ENCODE measurements at regions not wholly inside any gene's neighbourhood (a gene's known extent, or its start where the extent isn't known, plus 50 kb on each side); places are given as distances from the start of the nearest gene placed in this dataset.

DNA sequence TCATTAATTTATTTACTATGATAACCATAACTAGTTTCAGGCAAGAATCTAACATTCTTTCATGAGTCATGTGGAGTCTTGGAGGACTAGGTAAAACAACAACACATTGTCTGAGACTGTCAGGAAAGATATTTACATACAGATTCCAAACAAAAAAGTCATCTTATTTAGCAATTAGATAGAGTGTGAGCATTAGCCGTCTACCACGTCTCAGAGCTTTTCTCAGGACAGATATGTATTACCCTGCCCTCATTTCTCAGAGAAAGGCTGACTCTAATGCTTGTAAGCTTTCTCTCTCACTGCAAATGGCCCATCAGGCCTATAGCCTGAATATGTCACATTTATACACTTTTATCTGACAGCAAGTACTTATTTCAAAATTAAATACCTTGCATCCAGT is 312.1 kb upstream of the PCDH20 start:
- WGBS (ENCODE audit: insufficient coverage, low lambda C conversion rate), result 50% methylated on average over 2 of the region's 2 CpGs
- H3K9me3 ChIP-seq (ENCODE audit: control insufficient read depth, low read depth, low read length), result no peaks in the 10 kb centered on the region
- H3K36me3 ChIP-seq (ENCODE audit: control insufficient read depth, insufficient read depth, low read length), result no peaks in the 10 kb centered on the region
- H3K27me3 ChIP-seq (ENCODE audit: control insufficient read depth, insufficient read depth, low read length), result no peaks in the 10 kb centered on the region
- no peak overlapping the region for H3K27ac ChIP-seq (ENCODE audit: low read length)
- no peak for DNase-seq
- no peak overlapping the region for H3K4me3 ChIP-seq (ENCODE audit: low read length)
- no peaks in the 10 kb centered on the region for H3K4me1 ChIP-seq (ENCODE audit: control insufficient read depth, insufficient read depth, low read length)

DNA sequence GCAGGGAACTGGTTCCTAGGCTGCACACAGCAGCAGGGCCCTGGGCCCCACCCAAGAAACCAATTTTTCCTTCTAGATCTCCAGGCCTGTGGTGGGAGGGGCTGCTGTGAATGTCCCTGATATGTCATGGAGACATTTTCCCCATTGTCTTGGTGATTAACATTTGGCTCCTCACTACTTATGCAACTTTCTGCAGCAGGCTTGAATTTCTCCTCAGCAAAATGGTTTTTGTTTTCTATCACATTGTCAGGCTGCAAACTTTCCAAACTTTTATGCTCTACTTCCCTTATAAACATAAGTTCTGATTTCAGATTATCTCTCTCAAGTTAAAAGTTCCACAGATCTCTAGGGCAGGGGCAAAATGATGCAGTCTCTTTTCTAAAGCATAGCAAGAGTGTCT is 310.2 kb upstream of the PCDH20 start:
- no peak for DNase-seq
- Histone ChIP-seq H3K9me3 (ENCODE audit: control insufficient read depth, low read depth, low read length) (no peaks in the 10 kb centered on the region), H3K27ac (ENCODE audit: low read length) (no peak overlapping the region), H3K4me1 (ENCODE audit: control insufficient read depth, insufficient read depth, low read length) (no peaks in the 10 kb centered on the region), H3K4me3 (ENCODE audit: low read length) (no peak overlapping the region), H3K36me3 (ENCODE audit: control insufficient read depth, insufficient read depth, low read length) (no peaks in the 10 kb centered on the region), H3K27me3 (ENCODE audit: control insufficient read depth, insufficient read depth, low read length) (no peaks in the 10 kb centered on the region)

DNA sequence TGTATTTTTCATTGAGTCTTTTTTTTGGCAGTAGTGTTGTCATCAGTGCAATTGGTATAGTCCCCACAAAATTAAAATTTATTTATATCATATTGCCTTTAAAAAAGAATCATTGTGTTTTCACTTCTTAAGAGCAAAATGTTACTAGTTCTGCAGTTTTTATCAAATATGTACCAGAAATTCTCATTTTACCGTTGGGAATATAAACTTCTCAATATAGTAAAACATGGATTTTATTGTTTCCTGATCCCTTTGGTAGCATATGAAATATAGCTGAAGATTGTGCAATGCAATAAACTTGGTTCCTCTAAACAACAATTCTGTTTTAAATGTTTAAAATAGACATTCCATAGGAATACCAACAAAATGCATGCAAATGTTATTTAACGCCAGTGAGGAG is 306.5 kb upstream of the PCDH20 start:
- Histone ChIP-seq H3K27ac (ENCODE audit: low read length) (no peak overlapping the region), H3K27me3 (ENCODE audit: control insufficient read depth, insufficient read depth, low read length) (no peaks in the 10 kb centered on the region), H3K36me3 (ENCODE audit: control insufficient read depth, insufficient read depth, low read length) (no peaks in the 10 kb centered on the region), H3K9me3 (ENCODE audit: control insufficient read depth, low read depth, low read length) (no peaks in the 10 kb centered on the region), H3K4me1 (ENCODE audit: control insufficient read depth, insufficient read depth, low read length) (no peaks in the 10 kb centered on the region), H3K4me3 (ENCODE audit: low read length) (no peak overlapping the region)
- no peak for DNase-seq
- 81% methylated on average over 2 of the region's 2 CpGs for WGBS (ENCODE audit: insufficient coverage, low lambda C conversion rate)

DNA sequence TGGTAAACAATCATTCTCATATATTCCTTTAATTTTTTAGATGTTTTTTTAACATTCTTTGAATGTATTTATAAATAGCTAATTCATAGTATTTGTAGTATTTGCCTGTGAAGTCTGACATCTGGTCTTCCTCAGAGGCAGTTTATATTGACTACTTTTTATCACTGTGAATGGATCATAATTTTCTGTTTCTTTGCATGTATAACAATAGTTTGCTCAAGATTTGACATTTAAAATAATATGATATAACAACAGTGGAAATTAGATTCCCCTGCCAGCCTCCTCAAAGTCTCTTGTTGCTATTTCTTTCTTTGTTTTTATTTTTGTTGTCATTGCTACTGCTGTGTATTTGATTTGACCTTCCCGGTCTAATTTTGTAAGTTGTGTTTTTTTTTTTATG is 297.0 kb upstream of the PCDH20 start:
- 14% methylated on average over 1 of the region's 1 CpG for WGBS (ENCODE audit: insufficient coverage, low lambda C conversion rate)

DNA sequence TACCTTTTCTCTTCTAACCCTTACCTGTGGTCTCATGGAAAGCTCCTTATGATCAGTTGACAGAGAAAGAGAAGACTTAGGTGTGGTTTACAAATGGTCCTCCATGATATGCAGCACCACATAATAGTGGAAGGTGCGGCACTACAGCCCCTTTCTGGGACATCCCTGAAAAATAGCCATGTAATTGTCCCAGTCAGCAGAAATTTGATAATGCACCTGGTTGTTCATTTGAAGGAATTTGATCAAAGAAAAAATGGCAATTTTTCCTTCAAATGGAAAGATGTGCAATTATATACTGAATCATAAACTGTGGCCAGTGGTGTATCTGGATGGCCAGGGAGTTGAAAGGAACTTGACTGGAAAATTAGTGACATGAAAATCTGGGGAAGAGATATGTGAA is 293.6 kb upstream of the PCDH20 start:
- no peak overlapping the region for H3K4me3 ChIP-seq (ENCODE audit: low read length)
- H3K27me3 ChIP-seq (ENCODE audit: control insufficient read depth, insufficient read depth, low read length), result no peaks in the 10 kb centered on the region
- H3K27ac ChIP-seq (ENCODE audit: low read length), result no peak overlapping the region
- no peaks in the 10 kb centered on the region for H3K36me3 ChIP-seq (ENCODE audit: control insufficient read depth, insufficient read depth, low read length)
- H3K9me3 ChIP-seq (ENCODE audit: control insufficient read depth, low read depth, low read length), result no peaks in the 10 kb centered on the region
- H3K4me1 ChIP-seq (ENCODE audit: control insufficient read depth, insufficient read depth, low read length), result no peaks in the 10 kb centered on the region
- no peak for DNase-seq
- WGBS (ENCODE audit: insufficient coverage, low lambda C conversion rate), result 80% methylated on average over 1 of the region's 1 CpG

More for the DNA sequence above, 297.0 kb upstream of the PCDH20 start:
- Histone ChIP-seq H3K9me3 (ENCODE audit: control insufficient read depth, low read depth, low read length) (no peaks in the 10 kb centered on the region), H3K36me3 (ENCODE audit: control insufficient read depth, insufficient read depth, low read length) (no peaks in the 10 kb centered on the region), H3K27ac (ENCODE audit: low read length) (no peak overlapping the region), H3K4me3 (ENCODE audit: low read length) (no peak overlapping the region), H3K4me1 (ENCODE audit: control insufficient read depth, insufficient read depth, low read length) (no peaks in the 10 kb centered on the region), H3K27me3 (ENCODE audit: control insufficient read depth, insufficient read depth, low read length) (no peaks in the 10 kb centered on the region)
- DNase-seq, result no peak

DNA sequence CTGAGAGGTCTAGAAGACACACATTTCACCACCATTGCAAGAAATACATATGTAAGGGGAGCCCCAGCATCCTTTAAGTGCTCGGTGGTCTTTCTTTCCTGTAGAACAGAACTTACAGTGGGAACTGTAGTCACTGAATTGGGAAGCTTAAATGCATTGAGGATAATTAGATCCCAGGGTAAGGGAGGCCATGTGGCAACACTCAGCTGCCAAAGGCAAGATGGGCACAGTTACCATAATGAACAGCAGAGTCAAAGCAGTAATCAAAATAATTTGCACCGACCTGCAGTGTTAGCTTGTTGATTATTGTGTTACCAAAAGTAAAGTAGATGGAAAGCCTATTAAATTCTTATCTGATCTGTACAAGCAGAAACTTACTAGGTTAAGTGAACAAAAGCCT is 291.2 kb upstream of the PCDH20 start:
- WGBS (ENCODE audit: insufficient coverage, low lambda C conversion rate), result 100% methylated on average over 1 of the region's 2 CpGs
- Histone ChIP-seq H3K4me1 (ENCODE audit: control insufficient read depth, insufficient read depth, low read length) (no peaks in the 10 kb centered on the region), H3K36me3 (ENCODE audit: control insufficient read depth, insufficient read depth, low read length) (no peaks in the 10 kb centered on the region), H3K9me3 (ENCODE audit: control insufficient read depth, low read depth, low read length) (no peaks in the 10 kb centered on the region), H3K27ac (ENCODE audit: low read length) (no peak overlapping the region), H3K4me3 (ENCODE audit: low read length) (no peak overlapping the region), H3K27me3 (ENCODE audit: control insufficient read depth, insufficient read depth, low read length) (no peaks in the 10 kb centered on the region)
- no peak for DNase-seq

DNA sequence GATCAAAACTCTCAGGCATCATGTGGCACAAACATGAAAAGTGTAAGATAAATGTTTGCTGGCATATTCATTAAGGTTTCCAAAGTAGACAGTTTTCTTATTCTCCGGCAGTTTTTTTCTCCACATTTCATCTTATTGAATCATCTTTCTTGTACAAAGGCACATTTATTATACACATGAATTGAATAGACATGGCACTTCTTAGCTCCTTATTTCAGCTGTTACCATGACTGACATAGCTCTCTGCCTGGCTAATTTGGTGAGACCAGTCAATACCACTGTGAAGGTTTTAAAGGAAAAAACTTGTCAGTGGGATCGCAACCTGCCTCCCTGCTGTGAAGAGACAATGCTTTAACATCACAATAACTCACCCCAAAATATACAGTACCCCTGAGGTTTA is 285.0 kb upstream of the PCDH20 start:
- WGBS (ENCODE audit: insufficient coverage, low lambda C conversion rate), result 86% methylated on average over 1 of the region's 2 CpGs
- Histone ChIP-seq H3K27me3 (ENCODE audit: control insufficient read depth, insufficient read depth, low read length) (no peaks in the 10 kb centered on the region), H3K27ac (ENCODE audit: low read length) (no peak overlapping the region), H3K9me3 (ENCODE audit: control insufficient read depth, low read depth, low read length) (no peaks in the 10 kb centered on the region), H3K4me3 (ENCODE audit: low read length) (no peak overlapping the region), H3K4me1 (ENCODE audit: control insufficient read depth, insufficient read depth, low read length) (no peaks in the 10 kb centered on the region), H3K36me3 (ENCODE audit: control insufficient read depth, insufficient read depth, low read length) (no peaks in the 10 kb centered on the region)
- no peak for DNase-seq

DNA sequence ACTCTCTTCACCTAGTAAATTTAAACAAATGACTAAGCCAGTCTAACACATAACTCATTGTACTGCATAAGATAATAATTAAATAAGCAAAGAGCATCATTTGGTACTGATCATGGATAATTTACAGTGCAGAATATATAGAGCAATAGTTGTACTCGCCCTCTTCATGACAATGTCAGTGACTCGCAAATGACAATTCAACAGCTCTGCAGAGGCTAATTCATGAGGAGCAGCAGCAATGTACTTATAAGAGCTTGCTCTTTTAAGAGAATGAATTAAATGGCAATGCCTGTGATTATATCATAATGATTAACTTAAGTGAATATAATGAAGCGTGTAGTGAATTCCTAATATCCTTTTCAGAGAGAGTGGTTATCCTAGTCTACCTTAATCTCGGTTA is 284.5 kb upstream of the PCDH20 start:
- Histone ChIP-seq H3K27me3 (ENCODE audit: control insufficient read depth, insufficient read depth, low read length) (no peaks in the 10 kb centered on the region), H3K36me3 (ENCODE audit: control insufficient read depth, insufficient read depth, low read length) (no peaks in the 10 kb centered on the region), H3K9me3 (ENCODE audit: control insufficient read depth, low read depth, low read length) (no peaks in the 10 kb centered on the region), H3K27ac (ENCODE audit: low read length) (no peak overlapping the region), H3K4me1 (ENCODE audit: control insufficient read depth, insufficient read depth, low read length) (no peaks in the 10 kb centered on the region), H3K4me3 (ENCODE audit: low read length) (no peak overlapping the region)
- WGBS (ENCODE audit: insufficient coverage, low lambda C conversion rate), result no CpG with 5 or more reads among the region's 4 CpGs
- DNase-seq, result no peak

DNA sequence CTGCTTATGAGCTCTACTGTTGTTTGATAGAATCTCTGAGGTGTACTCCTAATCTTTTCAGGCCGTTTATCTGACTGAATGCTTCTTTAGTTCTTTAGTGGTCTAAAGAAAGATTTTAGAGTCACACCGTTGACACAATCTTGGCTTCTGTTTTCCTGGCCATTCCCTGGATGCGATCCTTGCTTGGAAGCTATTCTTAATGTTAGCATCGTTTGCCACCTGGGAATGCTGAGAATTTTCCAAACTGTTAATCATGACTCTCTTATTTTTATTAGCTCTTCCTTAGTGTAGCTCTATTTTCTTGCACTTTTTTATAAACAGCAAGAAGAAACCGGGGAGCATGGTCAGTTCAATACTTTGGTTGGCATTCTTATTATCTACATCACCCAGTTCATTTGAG is 281.0 kb upstream of the PCDH20 start:
- 100% methylated on average over 1 of the region's 5 CpGs for WGBS (ENCODE audit: insufficient coverage, low lambda C conversion rate)
- no peaks in the 10 kb centered on the region for H3K9me3 ChIP-seq (ENCODE audit: control insufficient read depth, low read depth, low read length)
- H3K27me3 ChIP-seq (ENCODE audit: control insufficient read depth, insufficient read depth, low read length), result no peaks in the 10 kb centered on the region
- no peak overlapping the region for H3K4me3 ChIP-seq (ENCODE audit: low read length)
- H3K4me1 ChIP-seq (ENCODE audit: control insufficient read depth, insufficient read depth, low read length), result no peaks in the 10 kb centered on the region
- H3K36me3 ChIP-seq (ENCODE audit: control insufficient read depth, insufficient read depth, low read length), result no peaks in the 10 kb centered on the region
- DNase-seq, result no peak
- no peak overlapping the region for H3K27ac ChIP-seq (ENCODE audit: low read length)

DNA sequence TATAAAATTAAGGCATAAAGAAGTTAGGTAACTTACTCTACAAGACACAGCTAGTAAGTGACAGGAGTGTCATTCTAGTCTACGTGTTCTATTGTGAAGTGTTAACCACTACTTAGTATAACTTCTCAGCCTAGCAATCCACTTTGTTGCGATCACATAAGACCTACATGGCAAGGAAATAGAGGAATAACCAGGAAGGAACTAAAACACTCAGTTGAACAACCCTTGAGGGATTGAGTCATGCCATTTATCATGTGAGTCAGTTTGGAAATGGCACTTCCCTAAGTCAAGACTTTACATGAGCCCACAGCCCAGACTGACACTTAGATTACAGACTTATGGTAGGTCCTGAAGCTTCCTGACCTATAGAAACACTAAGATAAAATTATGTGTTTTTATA is 279.5 kb upstream of the PCDH20 start:
- no peak for DNase-seq
- H3K9me3 ChIP-seq (ENCODE audit: control insufficient read depth, low read depth, low read length), result no peaks in the 10 kb centered on the region
- H3K4me1 ChIP-seq (ENCODE audit: control insufficient read depth, insufficient read depth, low read length), result no peaks in the 10 kb centered on the region
- no peaks in the 10 kb centered on the region for H3K27me3 ChIP-seq (ENCODE audit: control insufficient read depth, insufficient read depth, low read length)
- no peak overlapping the region for H3K27ac ChIP-seq (ENCODE audit: low read length)
- no peak overlapping the region for H3K4me3 ChIP-seq (ENCODE audit: low read length)
- H3K36me3 ChIP-seq (ENCODE audit: control insufficient read depth, insufficient read depth, low read length), result no peaks in the 10 kb centered on the region
- no CpG with 5 or more reads among the region's 2 CpGs for WGBS (ENCODE audit: insufficient coverage, low lambda C conversion rate)

DNA sequence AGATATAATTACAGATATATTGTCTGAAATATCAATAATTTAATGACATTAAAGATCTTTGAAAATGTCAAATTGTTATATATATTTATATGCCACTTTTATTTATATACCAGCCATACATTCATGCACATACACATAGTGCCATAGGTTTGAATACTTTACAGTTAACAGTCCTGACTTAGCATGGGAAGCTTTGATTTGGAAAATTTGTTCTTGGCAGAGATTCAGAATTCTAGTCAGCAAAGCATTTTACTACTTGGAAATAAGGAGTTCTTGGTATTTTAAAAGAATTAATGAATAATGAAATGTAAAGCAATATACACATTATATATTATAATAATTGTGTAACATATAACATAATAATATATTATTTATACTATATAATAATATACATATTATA is 277.0 kb upstream of the PCDH20 start:
- no peaks in the 10 kb centered on the region for H3K4me1 ChIP-seq (ENCODE audit: control insufficient read depth, insufficient read depth, low read length)
- no peak for DNase-seq

DNA sequence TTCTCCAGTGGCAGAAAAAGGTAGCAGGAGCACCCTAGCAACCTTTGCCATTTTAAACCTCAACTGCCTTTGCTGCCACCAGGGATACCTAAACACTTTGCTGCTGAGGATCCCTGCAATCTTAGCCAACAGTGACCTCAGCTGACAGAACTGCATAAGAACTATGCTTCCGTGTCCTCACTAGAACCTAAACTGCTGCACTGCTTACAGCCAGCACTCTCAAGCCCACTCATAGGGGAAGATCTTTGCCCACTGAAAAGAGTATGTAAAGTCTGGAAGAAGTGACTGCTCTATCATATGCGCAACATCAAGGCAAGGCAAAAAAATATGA is 270.0 kb upstream of the PCDH20 start:
- no CpG with 5 or more reads among the region's 2 CpGs for WGBS (ENCODE audit: insufficient coverage, low lambda C conversion rate)
- Histone ChIP-seq H3K4me1 (ENCODE audit: control insufficient read depth, insufficient read depth, low read length) (no peaks in the 10 kb centered on the region), H3K27ac (ENCODE audit: low read length) (no peak overlapping the region), H3K4me3 (ENCODE audit: low read length) (no peak overlapping the region), H3K36me3 (ENCODE audit: control insufficient read depth, insufficient read depth, low read length) (no peaks in the 10 kb centered on the region), H3K27me3 (ENCODE audit: control insufficient read depth, insufficient read depth, low read length) (no peaks in the 10 kb centered on the region), H3K9me3 (ENCODE audit: control insufficient read depth, low read depth, low read length) (no peaks in the 10 kb centered on the region)
- DNase-seq, result peak; percentile 15 to 31

More for the DNA sequence above, 277.0 kb upstream of the PCDH20 start:
- H3K4me3 ChIP-seq (ENCODE audit: low read length), result no peak overlapping the region
- H3K27me3 ChIP-seq (ENCODE audit: control insufficient read depth, insufficient read depth, low read length), result no peaks in the 10 kb centered on the region
- H3K27ac ChIP-seq (ENCODE audit: low read length), result no peak overlapping the region
- H3K36me3 ChIP-seq (ENCODE audit: control insufficient read depth, insufficient read depth, low read length), result no peaks in the 10 kb centered on the region
- H3K9me3 ChIP-seq (ENCODE audit: control insufficient read depth, low read depth, low read length), result no peaks in the 10 kb centered on the region
